ENCODE measurements at regions not wholly inside any gene's neighbourhood (a gene's known extent, or its start where the extent isn't known, plus 50 kb on each side); places are given as distances from the start of the nearest gene placed in this dataset.
A peak's percentile ranks its signal among the peaks of the same experiment; 100 is the strongest.
"Not testable (repeated sequence)": the region's sequence is repeated elsewhere in the genome, so short reads cannot be mapped to it uniquely, and the experiment has no call there.

GRCh38 chr2:117378653-117379052, 435.8 kb upstream of the DDX18 start:
- H2AFZ ChIP-seq (ENCODE audit: low read length), result no peak overlapping the region
- no peaks in the 10 kb centered on the region for H3K79me2 ChIP-seq (ENCODE audit: low read length)
- no peaks in the 10 kb centered on the region for H3K9me3 ChIP-seq (ENCODE audit: low read length)
- no peaks in the 10 kb centered on the region for H3K36me3 ChIP-seq (ENCODE audit: insufficient read depth, low read length)
- H3K4me2 ChIP-seq (ENCODE audit: low read depth, low read length, poor library complexity, severe bottlenecking), result no peak overlapping the region
- H3K9me2 ChIP-seq (replicated peaks; ENCODE audit: insufficient read depth, low read length), result no peaks in the 10 kb centered on the region
- H3K27me3 ChIP-seq (ENCODE audit: low read length), result no peaks in the 10 kb centered on the region
- H4K20me1 ChIP-seq (ENCODE audit: insufficient read depth, low read depth, low read length), result no peaks in the 10 kb centered on the region
- no peaks in the 10 kb centered on the region for H3K4me1 ChIP-seq (ENCODE audit: low read length)
- DNase-seq, result no peak
- no peak overlapping the region for H3K27ac ChIP-seq (ENCODE audit: low read length)
- no peak overlapping the region for H3K4me3 ChIP-seq (ENCODE audit: low read length)
- H3K9ac ChIP-seq (ENCODE audit: low read length), result no peak overlapping the region

- Histone ChIP-seq H3K4me3 (ENCODE audit: low read length) (no peak overlapping the region), H3K4me2 (ENCODE audit: low read depth, low read length, poor library complexity, severe bottlenecking) (no peak overlapping the region), H2AFZ (ENCODE audit: low read length) (no peak overlapping the region), H4K20me1 (ENCODE audit: insufficient read depth, low read depth, low read length) (no peaks in the 10 kb centered on the region), H3K27ac (ENCODE audit: low read length) (no peak overlapping the region), H3K9ac (ENCODE audit: low read length) (no peak overlapping the region), H3K36me3 (ENCODE audit: insufficient read depth, low read length) (no peaks in the 10 kb centered on the region), H3K79me2 (ENCODE audit: low read length) (no peaks in the 10 kb centered on the region), H3K9me2 (replicated peaks; ENCODE audit: insufficient read depth, low read length) (no peaks in the 10 kb centered on the region), H3K27me3 (ENCODE audit: low read length) (no peaks in the 10 kb centered on the region), H3K4me1 (ENCODE audit: low read length) (no peaks in the 10 kb centered on the region), H3K9me3 (ENCODE audit: low read length) (no peaks in the 10 kb centered on the region)
- DNase-seq, result no peak
Observed at GRCh38 chr2:117379928-117380327, 434.6 kb upstream of the DDX18 start.

GRCh38 chr2:117383997-117384396, 430.5 kb upstream of the DDX18 start:
- not testable (repeated sequence) for H3K4me1 ChIP-seq (ENCODE audit: low read length); H3K4me2 ChIP-seq (ENCODE audit: low read depth, low read length, poor library complexity, severe bottlenecking); H3K79me2 ChIP-seq (ENCODE audit: low read length); H3K4me3 ChIP-seq (ENCODE audit: low read length); H3K27me3 ChIP-seq (ENCODE audit: low read length); H3K9me2 ChIP-seq (replicated peaks; ENCODE audit: insufficient read depth, low read length); H4K20me1 ChIP-seq (ENCODE audit: insufficient read depth, low read depth, low read length); H3K36me3 ChIP-seq (ENCODE audit: insufficient read depth, low read length); H3K27ac ChIP-seq (ENCODE audit: low read length); H2AFZ ChIP-seq (ENCODE audit: low read length); H3K9ac ChIP-seq (ENCODE audit: low read length); H3K9me3 ChIP-seq (ENCODE audit: low read length); DNase-seq

- no peaks in the 10 kb centered on the region for H3K36me3 ChIP-seq (ENCODE audit: insufficient read depth, low read length)
- H3K9me2 ChIP-seq (replicated peaks; ENCODE audit: insufficient read depth, low read length), result no peaks in the 10 kb centered on the region
- H2AFZ ChIP-seq (ENCODE audit: low read length), result no peak overlapping the region
- H3K27ac ChIP-seq (ENCODE audit: low read length), result no peak overlapping the region
- no peak for DNase-seq
- H3K27me3 ChIP-seq (ENCODE audit: low read length), result no peaks in the 10 kb centered on the region
- H4K20me1 ChIP-seq (ENCODE audit: insufficient read depth, low read depth, low read length), result no peaks in the 10 kb centered on the region
- H3K9ac ChIP-seq (ENCODE audit: low read length), result no peak overlapping the region
- H3K79me2 ChIP-seq (ENCODE audit: low read length), result no peaks in the 10 kb centered on the region
- H3K4me3 ChIP-seq (ENCODE audit: low read length), result no peak overlapping the region
- H3K9me3 ChIP-seq (ENCODE audit: low read length), result no peaks in the 10 kb centered on the region
- no peaks in the 10 kb centered on the region for H3K4me1 ChIP-seq (ENCODE audit: low read length)
- H3K4me2 ChIP-seq (ENCODE audit: low read depth, low read length, poor library complexity, severe bottlenecking), result no peak overlapping the region
Observed at GRCh38 chr2:117396161-117396560, 418.3 kb upstream of the DDX18 start.

- H2AFZ ChIP-seq (ENCODE audit: low read length), result no peak overlapping the region
- no peak overlapping the region for H3K4me2 ChIP-seq (ENCODE audit: low read depth, low read length, poor library complexity, severe bottlenecking)
Observed at GRCh38 chr2:117401582-117401981, 412.9 kb upstream of the DDX18 start.

GRCh38 chr2:117406443-117406842, 408.0 kb upstream of the DDX18 start:
- H4K20me1 ChIP-seq (ENCODE audit: insufficient read depth, low read depth, low read length), result no peaks in the 10 kb centered on the region
- no peak overlapping the region for H3K27ac ChIP-seq (ENCODE audit: low read length)
- no peaks in the 10 kb centered on the region for H3K9me2 ChIP-seq (replicated peaks; ENCODE audit: insufficient read depth, low read length)
- H3K4me3 ChIP-seq (ENCODE audit: low read length), result no peak overlapping the region
- no peaks in the 10 kb centered on the region for H3K79me2 ChIP-seq (ENCODE audit: low read length)
- H3K27me3 ChIP-seq (ENCODE audit: low read length), result no peaks in the 10 kb centered on the region
- no peaks in the 10 kb centered on the region for H3K9me3 ChIP-seq (ENCODE audit: low read length)
- H2AFZ ChIP-seq (ENCODE audit: low read length), result no peak overlapping the region
- H3K9ac ChIP-seq (ENCODE audit: low read length), result no peak overlapping the region
- H3K4me1 ChIP-seq (ENCODE audit: low read length), result no peaks in the 10 kb centered on the region
- H3K36me3 ChIP-seq (ENCODE audit: insufficient read depth, low read length), result no peaks in the 10 kb centered on the region
- no peak overlapping the region for H3K4me2 ChIP-seq (ENCODE audit: low read depth, low read length, poor library complexity, severe bottlenecking)
- DNase-seq, result no peak

More at GRCh38 chr2:117401582-117401981, 412.9 kb upstream of the DDX18 start:
- Histone ChIP-seq H3K9me3 (ENCODE audit: low read length) (no peaks in the 10 kb centered on the region), H3K4me1 (ENCODE audit: low read length) (no peaks in the 10 kb centered on the region), H4K20me1 (ENCODE audit: insufficient read depth, low read depth, low read length) (no peaks in the 10 kb centered on the region), H3K27ac (ENCODE audit: low read length) (no peak overlapping the region), H3K4me3 (ENCODE audit: low read length) (no peak overlapping the region), H3K27me3 (ENCODE audit: low read length) (no peaks in the 10 kb centered on the region), H3K9me2 (replicated peaks; ENCODE audit: insufficient read depth, low read length) (no peaks in the 10 kb centered on the region), H3K9ac (ENCODE audit: low read length) (no peak overlapping the region), H3K79me2 (ENCODE audit: low read length) (no peaks in the 10 kb centered on the region), H3K36me3 (ENCODE audit: insufficient read depth, low read length) (no peaks in the 10 kb centered on the region)
- no peak for DNase-seq

- Histone ChIP-seq H3K4me1 (ENCODE audit: low read length) (no peaks in the 10 kb centered on the region), H3K27me3 (ENCODE audit: low read length) (no peaks in the 10 kb centered on the region), H3K9ac (ENCODE audit: low read length) (no peak overlapping the region), H4K20me1 (ENCODE audit: insufficient read depth, low read depth, low read length) (no peaks in the 10 kb centered on the region), H3K36me3 (ENCODE audit: insufficient read depth, low read length) (no peaks in the 10 kb centered on the region), H3K4me3 (ENCODE audit: low read length) (no peak overlapping the region), H3K9me3 (ENCODE audit: low read length) (no peaks in the 10 kb centered on the region), H3K79me2 (ENCODE audit: low read length) (no peaks in the 10 kb centered on the region), H3K27ac (ENCODE audit: low read length) (no peak overlapping the region), H3K4me2 (ENCODE audit: low read depth, low read length, poor library complexity, severe bottlenecking) (no peak overlapping the region), H3K9me2 (replicated peaks; ENCODE audit: insufficient read depth, low read length) (no peaks in the 10 kb centered on the region), H2AFZ (ENCODE audit: low read length) (no peak overlapping the region)
- no peak for DNase-seq
Observed at GRCh38 chr2:117407746-117408145, 406.7 kb upstream of the DDX18 start.

GRCh38 chr2:117409443-117409842, 405.0 kb upstream of the DDX18 start:
- Histone ChIP-seq H3K9me3 (ENCODE audit: low read length) (no peaks in the 10 kb centered on the region), H3K27me3 (ENCODE audit: low read length) (no peaks in the 10 kb centered on the region), H3K36me3 (ENCODE audit: insufficient read depth, low read length) (no peaks in the 10 kb centered on the region), H3K4me1 (ENCODE audit: low read length) (peaks cover 5% of the 10 kb centered on the region; the same call in 1 of the 2 replicates), H3K4me2 (ENCODE audit: low read depth, low read length, poor library complexity, severe bottlenecking) (no peak overlapping the region), H3K9me2 (replicated peaks; ENCODE audit: insufficient read depth, low read length) (no peaks in the 10 kb centered on the region), H2AFZ (ENCODE audit: low read length) (no peak overlapping the region), H3K9ac (ENCODE audit: low read length) (no peak overlapping the region), H3K79me2 (ENCODE audit: low read length) (no peaks in the 10 kb centered on the region), H3K27ac (ENCODE audit: low read length) (no peak overlapping the region), H4K20me1 (ENCODE audit: insufficient read depth, low read depth, low read length) (no peaks in the 10 kb centered on the region), H3K4me3 (ENCODE audit: low read length) (no peak overlapping the region)
- no peak for DNase-seq

- Histone ChIP-seq H3K9me2 (replicated peaks; ENCODE audit: insufficient read depth, low read length) (no peaks in the 10 kb centered on the region), H3K4me2 (ENCODE audit: low read depth, low read length, poor library complexity, severe bottlenecking) (no peak overlapping the region), H3K79me2 (ENCODE audit: low read length) (no peaks in the 10 kb centered on the region), H3K27ac (ENCODE audit: low read length) (no peak overlapping the region), H3K9ac (ENCODE audit: low read length) (no peak overlapping the region), H2AFZ (ENCODE audit: low read length) (no peak overlapping the region), H4K20me1 (ENCODE audit: insufficient read depth, low read depth, low read length) (no peaks in the 10 kb centered on the region), H3K4me1 (ENCODE audit: low read length) (peaks cover 6% of the 10 kb centered on the region; the same call in 1 of the 2 replicates), H3K4me3 (ENCODE audit: low read length) (no peak overlapping the region), H3K27me3 (ENCODE audit: low read length) (no peaks in the 10 kb centered on the region), H3K36me3 (ENCODE audit: insufficient read depth, low read length) (no peaks in the 10 kb centered on the region), H3K9me3 (ENCODE audit: low read length) (no peaks in the 10 kb centered on the region)
- peak; percentile 65 for DNase-seq
Observed at GRCh38 chr2:117411983-117412382, 402.5 kb upstream of the DDX18 start.

Measured in Karpas-422 (cell line).